H9 (cell line): ENCODE measurements at regions not wholly inside any gene's neighbourhood (a gene's known extent, or its start where the extent isn't known, plus 50 kb on each side); places are given as distances from the start of the nearest gene placed in this dataset.

ENCODE experiments used
- DNase-seq: peaks from one replicate; pipeline ENCODE4 v3.0.0-alpha.2; 2017
- H2AFZ ChIP-seq: one replicate; pipeline ENCODE4 v1.6.1; 2013; ENCODE audit warnings: mild to moderate bottlenecking, low read length, control low read depth, moderate library complexity
- H2AK5ac ChIP-seq: 2 replicates; pipeline ENCODE4 v1.6.1; 2013; ENCODE audit warnings: low read length, control low read depth, mixed read lengths; ENCODE audit not compliant: insufficient read length
- H2BK120ac ChIP-seq: one replicate; pipeline ENCODE4 v1.6.1; 2013; ENCODE audit warnings: low read depth, mild to moderate bottlenecking, low read length, control low read depth, inconsistent platforms; ENCODE audit not compliant: poor library complexity, severe bottlenecking
- H2BK12ac ChIP-seq: 2 replicates; pipeline ENCODE4 v1.6.1; 2013; ENCODE audit warnings: low read length, control low read depth, mixed read lengths, low read depth; ENCODE audit not compliant: insufficient read length
- H2BK15ac ChIP-seq: 2 replicates; pipeline ENCODE4 v1.6.1; 2013; ENCODE audit warnings: low read depth, low read length, control low read depth
- H2BK20ac ChIP-seq: one replicate; pipeline ENCODE4 v1.6.1; 2013; ENCODE audit warnings: low read depth, mild to moderate bottlenecking, low read length, control low read depth, inconsistent platforms; ENCODE audit not compliant: poor library complexity, severe bottlenecking
- H2BK5ac ChIP-seq: 2 replicates; pipeline ENCODE4 v1.6.1; 2013; ENCODE audit warnings: low read length, control low read depth, mixed read lengths; ENCODE audit not compliant: insufficient read length
- H3K14ac ChIP-seq: 2 replicates; pipeline ENCODE4 v1.6.1; 2013; ENCODE audit warnings: low read length, control low read depth; ENCODE audit not compliant: insufficient read depth
- H3K18ac ChIP-seq: 2 replicates; pipeline ENCODE4 v1.6.1; 2013; ENCODE audit warnings: low read depth, mild to moderate bottlenecking, mixed read lengths, low read length, control low read depth; ENCODE audit not compliant: insufficient read length
- H3K23ac ChIP-seq: 2 replicates; pipeline ENCODE4 v1.6.1; 2013; ENCODE audit warnings: low read length, control low read depth, mixed read lengths, low read depth; ENCODE audit not compliant: insufficient read length
- H3K23me2 ChIP-seq: 2 replicates; pipeline ENCODE4 v1.6.1; 2013; ENCODE audit warnings: low read depth, mild to moderate bottlenecking, mixed read lengths, low read length, control low read depth; ENCODE audit not compliant: insufficient read length, poor library complexity, severe bottlenecking
- H3K27ac ChIP-seq: 2 replicates; pipeline ENCODE4 v1.5.1; 2013; ENCODE audit warnings: low read length, control low read depth, mixed read lengths, low read depth; ENCODE audit not compliant: insufficient read length
- H3K27me3 ChIP-seq: 2 replicates; pipeline ENCODE4 v1.6.1; 2013; ENCODE audit warnings: low read length, control low read depth, inconsistent platforms; ENCODE audit not compliant: insufficient read depth
- H3K4ac ChIP-seq: 2 replicates; pipeline ENCODE4 v1.6.1; 2013; ENCODE audit warnings: low read depth, mild to moderate bottlenecking, control low read depth, inconsistent platforms, low read length, moderate library complexity
- H3K4me1 ChIP-seq: 2 replicates; pipeline ENCODE4 v1.6.1; 2013; ENCODE audit warnings: low read length, control low read depth, inconsistent platforms; ENCODE audit not compliant: insufficient read depth
- H3K4me2 ChIP-seq: 2 replicates; pipeline ENCODE4 v1.6.1; 2013; ENCODE audit warnings: low read length, control low read depth, mixed read lengths; ENCODE audit not compliant: insufficient read length, insufficient read depth
- H3K56ac ChIP-seq: 2 replicates; pipeline ENCODE4 v1.6.1; 2013; ENCODE audit warnings: low read depth, mild to moderate bottlenecking, mixed read lengths, low read length, control low read depth; ENCODE audit not compliant: insufficient read length
- H3K79me1 ChIP-seq: 2 replicates; pipeline ENCODE4 v1.6.1; 2013; ENCODE audit warnings: low read depth, mild to moderate bottlenecking, moderate library complexity, low read length, control low read depth, inconsistent platforms; ENCODE audit not compliant: insufficient read depth, poor library complexity, severe bottlenecking
- H3K79me2 ChIP-seq: 2 replicates; pipeline ENCODE4 v1.6.1; 2013; ENCODE audit warnings: low read length, control low read depth, inconsistent platforms; ENCODE audit not compliant: insufficient read depth
- H3K9ac ChIP-seq: 2 replicates; pipeline ENCODE4 v1.6.1; 2013; ENCODE audit warnings: low read length, control low read depth, mixed read lengths; ENCODE audit not compliant: insufficient read length; ENCODE audit errors: extremely low read depth
- H3K9me3 ChIP-seq: one replicate; pipeline ENCODE4 v1.6.1; 2013; ENCODE audit warnings: low read depth, low read length, inconsistent platforms; ENCODE audit not compliant: control insufficient read depth
- H3T11ph ChIP-seq: one replicate; pipeline ENCODE4 v1.6.1; 2013; ENCODE audit warnings: mild to moderate bottlenecking, low read length, control low read depth, inconsistent platforms
- H4K20me1 ChIP-seq: one replicate; pipeline ENCODE4 v1.6.1; 2013; ENCODE audit not compliant: control insufficient read depth, insufficient read length, insufficient read depth
- H4K5ac ChIP-seq: 2 replicates; pipeline ENCODE4 v1.6.1; 2013; ENCODE audit warnings: low read depth, mild to moderate bottlenecking, mixed read lengths, low read length, control low read depth; ENCODE audit not compliant: insufficient read length
- H4K8ac ChIP-seq: replicated peaks from 2 replicates; pipeline ENCODE4 v1.6.1; 2013; ENCODE audit warnings: low read length, control low read depth, mixed read lengths, low read depth; ENCODE audit not compliant: insufficient read length
- H4K91ac ChIP-seq: 2 replicates; pipeline ENCODE4 v1.6.1; 2013; ENCODE audit warnings: low read depth, mild to moderate bottlenecking, moderate library complexity, mixed read lengths, low read length, control low read depth; ENCODE audit not compliant: insufficient read length
- H3K27ac Mint-ChIP-seq, 3 experiments: 2 replicates in 2 of 3; 3 replicates in 1 of 3; pipeline ENCODE4 v1.8.0; 2020 to 2021; ENCODE audit warnings: mixed read lengths in 3 of 3, mild to moderate bottlenecking in 1 of 3, moderate library complexity in 1 of 3
- H3K27me3 Mint-ChIP-seq: 2 replicates; pipeline ENCODE4 v1.8.0; 2021; ENCODE audit warnings: low read depth, mild to moderate bottlenecking, moderate library complexity, mixed read lengths
- H3K36me3 Mint-ChIP-seq, 3 experiments: 2 replicates in 2 of 3; 3 replicates in 1 of 3; pipeline ENCODE4 v1.8.0; 2020 to 2021; ENCODE audit warnings: low read depth in 3 of 3, mixed read lengths in 3 of 3; ENCODE audit not compliant: insufficient read depth in 1 of 3
- H3K4me1 Mint-ChIP-seq, 2 experiments: 2 replicates each; pipeline ENCODE4 v1.8.0; 2020; ENCODE audit warnings: mixed read lengths in 2 of 2
- H3K4me3 Mint-ChIP-seq, 2 experiments: 2 replicates in 1 of 2; 3 replicates in 1 of 2; pipeline ENCODE4 v1.8.0; 2020 to 2021; ENCODE audit warnings: mild to moderate bottlenecking in 2 of 2, mixed read lengths in 2 of 2, moderate library complexity in 1 of 2
- H3K9me3 Mint-ChIP-seq, 2 experiments: 2 replicates in 1 of 2; 3 replicates in 1 of 2; pipeline ENCODE4 v1.8.0; 2020; ENCODE audit warnings: mild to moderate bottlenecking in 2 of 2, mixed read lengths in 2 of 2, moderate library complexity in 1 of 2
- CTCF ChIP-seq: fragments of 200-600 bp; sonication (generic); conservative IDR thresholded peaks from 3 replicates; pipeline ENCODE4 v1.8.0; 2021; ENCODE audit warnings: antibody characterized with exemption, mild to moderate bottlenecking

- Histone ChIP-seq H2BK20ac (no peak overlapping the region), H4K5ac (no peak overlapping the region), H4K8ac (no peak overlapping the region), H3K14ac (no peak overlapping the region), H3K27me3 (no peaks in the 10 kb centered on the region), H4K20me1 (no peaks in the 10 kb centered on the region), H2AFZ (no peak overlapping the region), H4K91ac (no peak overlapping the region), H2BK5ac (no peak overlapping the region), H2BK12ac (no peak overlapping the region), H3K23me2 (no peaks in the 10 kb centered on the region), H2AK5ac (no peak overlapping the region), H3K4me2 (no peak overlapping the region), H3K56ac (no peak overlapping the region), H2BK120ac (no peak overlapping the region), H3K9me3 (no peaks in the 10 kb centered on the region), H2BK15ac (no peak overlapping the region), H3K4ac (no peak overlapping the region), H3K4me1 (no peaks in the 10 kb centered on the region), H3K18ac (no peak overlapping the region), H3K9ac (no peak overlapping the region), H3T11ph (no peak overlapping the region), H3K79me2 (no peaks in the 10 kb centered on the region), H3K79me1 (no peaks in the 10 kb centered on the region), H3K23ac (no peak overlapping the region), H3K27ac (no peak overlapping the region)
- Mint-ChIP-seq H3K36me3 (peaks cover 2 to 4% (median 2%) of the 10 kb centered on the region in 3 experiments; a peak in 5 of 7 replicates), H3K9me3 (peaks cover 9 to 12% of the 10 kb centered on the region in 2 experiments; a peak in 4 of 5 replicates), H3K4me3 (no peak overlapping the region), H3K4me1 (no peaks in the 10 kb centered on the region), H3K27me3 (no peaks in the 10 kb centered on the region), H3K27ac (no peak overlapping the region)
- no peak for DNase-seq
- no peak for TF ChIP-seq CTCF
Observed at GRCh38 chr21:28442624-28443023, 550.1 kb downstream of the LTN1 start.
